Esophagus squamous epithelium (tissue), 5 donors: ENCODE measurements at regions not wholly inside any gene's neighbourhood (a gene's known extent, or its start where the extent isn't known, plus 50 kb on each side); places are given as distances from the start of the nearest gene placed in this dataset.

Source experiments
- DNase-seq: peaks from one replicate; lab custom pipeline; 2025; lab: John Stamatoyannopoulos, UW
- H3K27ac ChIP-seq, 4 donors: fragments of 200-600 bp; sonication (generic); one replicate each; pipeline ENCODE4 v1.5.1; 2016 to 2019; ENCODE audit warnings: mild to moderate bottlenecking in 1 of 4
- H3K27me3 ChIP-seq, 4 donors: fragments of 200-600 bp; sonication (generic); 1 replicate in 3 of 4; 2 replicates in 1 of 4; pipeline versions ENCODE4 v1.5.1 to v1.6.0; 2017 to 2021; ENCODE audit warnings: antibody characterized with exemption in 1 of 4
- H3K36me3 ChIP-seq, 3 donors: fragments of 200-600 bp; sonication (generic); one replicate each; pipeline ENCODE4 v1.5.1; 2016 to 2019
- H3K4me1 ChIP-seq, 3 donors: fragments of 200-600 bp; sonication (generic); one replicate each; pipeline ENCODE4 v1.5.1; 2017 to 2019
- H3K4me3 ChIP-seq, 4 donors: fragments of 200-600 bp; sonication (generic); 1 replicate in 3 of 4; 2 replicates in 1 of 4; pipeline ENCODE4 v1.5.1; 2016 to 2019; ENCODE audit warnings: mild to moderate bottlenecking in 2 of 4, moderate library complexity in 1 of 4
- H3K9me3 ChIP-seq, 3 donors: fragments of 200-600 bp; sonication (generic); one replicate each; pipeline ENCODE4 v1.5.1; 2016 to 2019
- CTCF ChIP-seq, 6 experiments: fragments of 450-650 bp in 4 of 6; fragments of 200-600 bp in 2 of 6; sonication (generic) in 2 of 6; IDR thresholded peaks; one replicate each; pipeline ENCODE4 v1.5.1; 2016 to 2019; ENCODE audit warnings: antibody characterized with exemption in 6 of 6, mild to moderate bottlenecking in 4 of 6, moderate library complexity in 4 of 6
- POLR2A ChIP-seq, 4 donors: fragments of 450-650 bp; IDR thresholded peaks; one replicate each; pipeline ENCODE4 v1.6.1; 2017; ENCODE audit warnings: antibody characterized with exemption in 4 of 4, mild to moderate bottlenecking in 4 of 4, moderate library complexity in 3 of 4
- WGBS, 2 donors: methylation state at CpG; one replicate each; pipeline ENCODE4 v1.1.5; 2018; 5-methylcytosine and 5-hydroxymethylcytosine counted together
- intact Hi-C: fragments of 100-400 bp; cut with DNase I; formaldehyde crosslinking; loops from one replicate; pipeline ENCODE4 v1.15.0; 2022
- donor health status: DM: yes; HTN: yes; CAD: no.

- intact Hi-C loops = no loop called here
- H3K27ac ChIP-seq = no peak overlapping the region
- H3K36me3 ChIP-seq = no peaks in the 10 kb centered on the region
- no peak for DNase-seq
- WGBS, 2 donors = 73 to 80% methylated on average over 3 of the region's 3 CpGs
- H3K4me1 ChIP-seq = no peaks in the 10 kb centered on the region
- H3K4me3 ChIP-seq = no peak overlapping the region
- no peaks in the 10 kb centered on the region for H3K27me3 ChIP-seq
- no peaks in the 10 kb centered on the region for H3K9me3 ChIP-seq
- TF ChIP-seq CTCF (IDR thresholded peaks at IDR 0.05) = no peak
- no peak for TF ChIP-seq POLR2A (IDR thresholded peaks at IDR 0.05)
These were observed 433.0 kb upstream of the POU3F3 start for GRCh38 chr2:104420953-104421352.

GRCh38 chr2:104425850-104426595 is 427.9 kb upstream of the POU3F3 start:
- Histone ChIP-seq H3K4me1 (no peaks in the 10 kb centered on the region), H3K4me3 (no peak overlapping the region), H3K27me3 (peaks cover 0 to 5% (median 0%) of the 10 kb centered on the region in 4 donors), H3K36me3 (no peaks in the 10 kb centered on the region), H3K9me3 (no peaks in the 10 kb centered on the region), H3K27ac (no peak overlapping the region)
- TF ChIP-seq CTCF (IDR thresholded peaks at IDR 0.05) = no peak
- no peak for TF ChIP-seq POLR2A (IDR thresholded peaks at IDR 0.05)
- WGBS, 2 donors = 55 to 57% methylated on average over 3 of the region's 3 CpGs
- intact Hi-C loops = no loop called here
- DNase-seq = no peak

GRCh38 chr2:104428155-104428554 is 425.8 kb upstream of the POU3F3 start:
- WGBS, 2 donors = 42 to 56% methylated on average over 1 of the region's 1 CpG
- peaks cover 0 to 5% (median 0%) of the 10 kb centered on the region in 4 donors for H3K27me3 ChIP-seq

GRCh38 chr2:104429639-104430358 is 424.1 kb upstream of the POU3F3 start:
- Histone ChIP-seq H3K36me3 (no peaks in the 10 kb centered on the region), H3K9me3 (no peaks in the 10 kb centered on the region), H3K4me1 (no peaks in the 10 kb centered on the region), H3K4me3 (no peak overlapping the region), H3K27ac (no peak overlapping the region), H3K27me3 (peaks cover 0 to 5% (median 0%) of the 10 kb centered on the region in 4 donors)
- WGBS, 2 donors = 75 to 90% methylated on average over 8 of the region's 8 CpGs
- intact Hi-C loops = no loop called here
- DNase-seq = no peak
- no peak for TF ChIP-seq CTCF (IDR thresholded peaks at IDR 0.05)

More at GRCh38 chr2:104428155-104428554, 425.8 kb upstream of the POU3F3 start:
- no peaks in the 10 kb centered on the region for H3K4me1 ChIP-seq
- H3K36me3 ChIP-seq = no peaks in the 10 kb centered on the region
- intact Hi-C loops = no loop called here
- TF ChIP-seq POLR2A (IDR thresholded peaks at IDR 0.05) (no peak), CTCF (IDR thresholded peaks at IDR 0.05) (no peak)
- H3K9me3 ChIP-seq = no peaks in the 10 kb centered on the region
- no peak for DNase-seq
- no peak overlapping the region for H3K27ac ChIP-seq
- no peak overlapping the region for H3K4me3 ChIP-seq

- Histone ChIP-seq H3K4me1 (no peaks in the 10 kb centered on the region), H3K9me3 (no peaks in the 10 kb centered on the region), H3K27ac (no peak overlapping the region), H3K27me3 (peaks cover 0 to 5% (median 0%) of the 10 kb centered on the region in 4 donors), H3K36me3 (no peaks in the 10 kb centered on the region), H3K4me3 (no peak overlapping the region)
- no peak for TF ChIP-seq CTCF (IDR thresholded peaks at IDR 0.05)
- no peak for TF ChIP-seq POLR2A (IDR thresholded peaks at IDR 0.05)
- no peak for DNase-seq
- 73 to 78% methylated on average over 10 of the region's 10 CpGs for WGBS, 2 donors
- intact Hi-C loops = no loop called here
These were observed 423.6 kb upstream of the POU3F3 start for GRCh38 chr2:104430359-104430740.
